OCI-LY1 (cell line): ENCODE measurements at regions not wholly inside any gene's neighbourhood (a gene's known extent, or its start where the extent isn't known, plus 50 kb on each side); places are given as distances from the start of the nearest gene placed in this dataset.

Experiments
- CTCF ChIP-seq: fragments of 200-600 bp; sonication (generic), shearing (Covaris generic); IDR thresholded peaks from 2 replicates; pipeline ENCODE4 v1.5.1; 2017; ENCODE audit warnings: mild to moderate bottlenecking, antibody characterized with exemption, low read length, moderate library complexity, mixed read lengths
- EZH2 ChIP-seq: fragments of 200-600 bp; sonication (generic), shearing (Covaris generic); IDR thresholded peaks from 2 replicates; pipeline ENCODE4 v1.8.0; 2017; ENCODE audit warnings: borderline replicate concordance, mixed run types, mild to moderate bottlenecking, antibody characterized with exemption, low read length, moderate library complexity, mixed read lengths

GRCh38 chr16:63876103-63876502 is 1245.8 kb downstream of the CDH11 start:
- TF ChIP-seq CTCF (no peak), EZH2 (no peak)
